ENCODE measurements at regions not wholly inside any gene's neighbourhood (a gene's known extent, or its start where the extent isn't known, plus 50 kb on each side); places are given as distances from the start of the nearest gene placed in this dataset.

DNA sequence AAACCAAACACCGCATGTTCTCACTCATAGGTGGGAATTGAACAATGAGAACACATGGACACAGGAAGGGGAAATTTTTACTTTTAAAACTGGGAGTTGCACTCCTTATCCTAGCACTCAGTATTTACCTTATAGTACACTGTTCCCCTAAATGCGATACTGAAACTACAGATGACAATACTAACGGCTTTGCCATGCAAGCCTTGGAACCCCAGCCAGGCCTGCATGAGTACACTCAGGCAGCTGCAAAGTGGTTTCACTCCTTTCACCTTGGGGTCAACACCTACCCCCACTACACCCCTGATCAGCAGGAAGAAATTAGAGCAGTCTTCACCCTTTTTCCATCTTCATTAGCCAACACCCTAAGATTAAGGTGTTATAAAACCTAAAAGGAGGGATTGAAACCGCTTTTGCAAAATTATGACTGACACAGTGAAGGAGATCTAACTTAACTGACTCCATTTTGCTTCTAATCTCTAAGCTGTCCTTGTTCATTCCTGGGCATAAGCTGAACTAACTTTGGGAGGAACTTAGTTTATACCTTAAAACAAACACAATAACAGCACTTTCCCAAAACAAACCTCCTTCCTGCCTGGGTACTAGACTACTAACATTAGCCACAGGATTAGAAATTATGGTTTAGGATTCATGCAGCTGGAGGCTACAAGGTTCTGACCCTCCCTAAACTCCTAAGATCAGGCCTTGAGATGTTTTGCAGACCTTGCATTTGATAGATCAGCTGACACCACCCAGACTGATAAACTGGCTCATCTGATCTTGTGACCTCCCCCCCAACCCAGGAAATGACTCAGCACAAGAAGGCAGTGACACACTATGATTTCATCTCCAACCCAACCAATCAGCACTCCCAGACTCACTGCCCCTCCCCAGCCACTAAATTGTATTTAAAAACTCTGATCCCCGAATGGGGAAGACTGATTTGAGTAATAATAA, 452.1 kb upstream of the PPP2R3A start:
- no peak for TF ChIP-seq EZH2 (IDR thresholded peaks at IDR 0.05)
- no peak for TF ChIP-seq POLR2AphosphoS5 (IDR thresholded peaks at IDR 0.05; ENCODE audit: borderline replicate concordance, low read depth, low read length)

All from SK-N-MC (cell line).